ENCODE measurements at regions not wholly inside any gene's neighbourhood (a gene's known extent, or its start where the extent isn't known, plus 50 kb on each side); places are given as distances from the start of the nearest gene placed in this dataset.

DNA sequence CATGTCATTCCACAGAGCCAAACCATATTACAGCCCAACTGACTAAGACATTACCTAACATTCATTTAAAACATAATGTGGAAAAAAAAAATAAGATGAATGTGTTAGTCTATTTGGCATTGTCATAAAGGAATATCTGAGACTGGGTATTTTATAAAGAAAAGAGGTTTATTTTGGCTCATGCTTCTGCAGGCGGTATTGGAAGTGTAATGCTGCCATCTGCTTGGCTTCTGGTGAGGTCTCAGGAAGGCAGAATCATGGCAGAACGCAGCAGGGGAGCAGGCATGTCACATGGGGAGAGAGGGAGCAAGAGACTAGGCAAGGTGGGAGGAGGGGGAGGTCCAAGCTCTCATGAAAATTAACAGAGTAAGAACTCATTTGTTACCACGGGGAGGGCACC lies 504.8 kb upstream of the LRATD1 start:
- TF ChIP-seq, protein P1, sequence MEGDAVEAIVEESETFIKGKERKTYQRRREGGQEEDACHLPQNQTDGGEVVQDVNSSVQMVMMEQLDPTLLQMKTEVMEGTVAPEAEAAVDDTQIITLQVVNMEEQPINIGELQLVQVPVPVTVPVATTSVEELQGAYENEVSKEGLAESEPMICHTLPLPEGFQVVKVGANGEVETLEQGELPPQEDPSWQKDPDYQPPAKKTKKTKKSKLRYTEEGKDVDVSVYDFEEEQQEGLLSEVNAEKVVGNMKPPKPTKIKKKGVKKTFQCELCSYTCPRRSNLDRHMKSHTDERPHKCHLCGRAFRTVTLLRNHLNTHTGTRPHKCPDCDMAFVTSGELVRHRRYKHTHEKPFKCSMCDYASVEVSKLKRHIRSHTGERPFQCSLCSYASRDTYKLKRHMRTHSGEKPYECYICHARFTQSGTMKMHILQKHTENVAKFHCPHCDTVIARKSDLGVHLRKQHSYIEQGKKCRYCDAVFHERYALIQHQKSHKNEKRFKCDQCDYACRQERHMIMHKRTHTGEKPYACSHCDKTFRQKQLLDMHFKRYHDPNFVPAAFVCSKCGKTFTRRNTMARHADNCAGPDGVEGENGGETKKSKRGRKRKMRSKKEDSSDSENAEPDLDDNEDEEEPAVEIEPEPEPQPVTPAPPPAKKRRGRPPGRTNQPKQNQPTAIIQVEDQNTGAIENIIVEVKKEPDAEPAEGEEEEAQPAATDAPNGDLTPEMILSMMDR (IDR thresholded peaks at IDR 0.05) = no peak
- TF ChIP-seq POLR2A (IDR thresholded peaks at IDR 0.05) = no peak

Measured in Peyer's patch (tissue), 4 donors.